Right lobe of liver (tissue), 6 donors: ENCODE measurements at regions not wholly inside any gene's neighbourhood (a gene's known extent, or its start where the extent isn't known, plus 50 kb on each side); places are given as distances from the start of the nearest gene placed in this dataset.

ENCODE experiments used
- ATAC-seq, 4 donors: fragments of 200-7000 bp; cut with Tn5 transposase; one replicate each; pipeline ENCODE4 v1.9.1; 2020; ENCODE audit warnings: mild to moderate bottlenecking in 4 of 4, moderate library complexity in 4 of 4
- DNase-seq, 3 donors: peaks; one replicate each; pipeline ENCODE4 v3.0.0-alpha.2; 2020
- H3K27ac ChIP-seq, 3 donors: fragments of 200-600 bp; one replicate each; pipeline ENCODE4 v1.8.0; 2022
- H3K27me3 ChIP-seq, 2 donors: fragments of 200-600 bp; one replicate each; pipeline ENCODE4 v1.8.0; 2022
- H3K36me3 ChIP-seq, 4 donors: fragments of 200-600 bp; sonication (generic) in 1 of 4; one replicate each; pipeline versions ENCODE4 v1.5.1 to v1.8.0; 2017 to 2022; ENCODE audit warnings: control low read depth in 1 of 4
- H3K4me1 ChIP-seq, 4 donors: fragments of 200-600 bp; sonication (generic) in 1 of 4; one replicate each; pipeline versions ENCODE4 v1.5.1 to v1.8.0; 2017 to 2022; ENCODE audit warnings: control low read depth in 1 of 4
- H3K4me3 ChIP-seq, 3 donors: fragments of 200-600 bp; one replicate each; pipeline ENCODE4 v1.8.0; 2022
- H3K9me3 ChIP-seq, 4 donors: fragments of 200-600 bp; sonication (generic) in 1 of 4; one replicate each; pipeline versions ENCODE4 v1.5.1 to v1.8.0; 2017 to 2022; ENCODE audit warnings: control low read depth in 1 of 4
- CTCF ChIP-seq, 4 donors: fragments of 200-600 bp in 3 of 4; fragments of 450-650 bp in 1 of 4; IDR thresholded peaks; one replicate each; pipeline versions ENCODE4 v1.5.1 to v1.8.0; 2016 to 2022; ENCODE audit warnings: antibody characterized with exemption in 4 of 4, mild to moderate bottlenecking in 2 of 4
- POLR2A ChIP-seq: fragments of 450-650 bp; IDR thresholded peaks from one replicate; pipeline ENCODE4 v1.6.1; 2017; ENCODE audit warnings: antibody characterized with exemption, mild to moderate bottlenecking
- WGBS: methylation state at CpG from one replicate; pipeline ENCODE4 v1.1.6; 2018; ENCODE audit warnings: low coverage, low lambda C conversion rate; ENCODE audit not compliant: insufficient coverage; ENCODE audit errors: missing lambda C conversion rate; 5-methylcytosine and 5-hydroxymethylcytosine counted together
- intact Hi-C, 2 donors: fragments of 100-400 bp; cut with DNase I; formaldehyde crosslinking; loops; one replicate each; pipeline versions ENCODE4 v1.11.2 to v1.14.1; 2022
- donor health status: DM: no; HTN: yes; CAD: no.
- donor health status: DM: no; HTN: no; CAD: no.
- donor health status: DM: no; HTN: no; CAD: no.
- donor health status: DM: no; HTN: yes; CAD: no.
- donor health status: DM: no; HTN: yes; CAD: no.

- H3K36me3 ChIP-seq, result no peaks in the 10 kb centered on the region
- H3K4me3 ChIP-seq, result no peak overlapping the region
- intact Hi-C loops, result no loop called here
- no peak for TF ChIP-seq CTCF (IDR thresholded peaks at IDR 0.05)
- TF ChIP-seq POLR2A, result no peak
- no peaks in the 10 kb centered on the region for H3K4me1 ChIP-seq
- no peaks in the 10 kb centered on the region for H3K9me3 ChIP-seq
- H3K27ac ChIP-seq, result no peak overlapping the region
- H3K27me3 ChIP-seq, result no peaks in the 10 kb centered on the region
- DNase-seq (no peak), ATAC-seq (no peak)
- WGBS, result 85% methylated on average over 1 of the region's 1 CpG
Measured at GRCh38 chr13:58744686-58745085, 1113.1 kb downstream of the PCDH17 start.

GRCh38 chr13:58767566-58767965, 1136.0 kb downstream of the PCDH17 start:
- ATAC-seq (no peak), DNase-seq (no peak)
- Histone ChIP-seq H3K9me3 (no peaks in the 10 kb centered on the region), H3K36me3 (no peaks in the 10 kb centered on the region), H3K4me3 (no peak overlapping the region), H3K27me3 (no peaks in the 10 kb centered on the region), H3K4me1 (no peaks in the 10 kb centered on the region), H3K27ac (no peak overlapping the region)
- whole genome bisulfite sequencing, result 30% methylated on average over 2 of the region's 2 CpGs
- intact Hi-C loops, result no loop called here
- TF ChIP-seq CTCF (IDR thresholded peaks at IDR 0.05) (no peak), POLR2A (no peak)

- Histone ChIP-seq H3K4me3 (no peak overlapping the region), H3K27me3 (no peaks in the 10 kb centered on the region), H3K27ac (no peak overlapping the region), H3K4me1 (no peaks in the 10 kb centered on the region), H3K9me3 (no peaks in the 10 kb centered on the region), H3K36me3 (no peaks in the 10 kb centered on the region)
- ATAC-seq (no peak), DNase-seq (no peak)
- no peak for TF ChIP-seq CTCF (IDR thresholded peaks at IDR 0.05)
- no peak for TF ChIP-seq POLR2A
- intact Hi-C loops, result no loop called here
- WGBS, result no CpG with 5 or more reads among the region's 25 CpGs
Measured at GRCh38 chr13:58773280-58773859, 1141.8 kb downstream of the PCDH17 start.

- Histone ChIP-seq H3K27ac (no peak overlapping the region), H3K4me1 (no peaks in the 10 kb centered on the region), H3K9me3 (no peaks in the 10 kb centered on the region), H3K36me3 (no peaks in the 10 kb centered on the region), H3K4me3 (no peak overlapping the region), H3K27me3 (no peaks in the 10 kb centered on the region)
- WGBS, result 67% methylated on average over 1 of the region's 1 CpG
- no peak for TF ChIP-seq POLR2A
- no peak for TF ChIP-seq CTCF (IDR thresholded peaks at IDR 0.05)
- intact Hi-C loops, result no loop called here
- DNase-seq (no peak), ATAC-seq (no peak)
Measured at GRCh38 chr13:58782736-58783135, 1151.2 kb downstream of the PCDH17 start.

- Histone ChIP-seq H3K27ac (no peak overlapping the region), H3K27me3 (no peaks in the 10 kb centered on the region), H3K4me1 (no peaks in the 10 kb centered on the region), H3K9me3 (no peaks in the 10 kb centered on the region), H3K36me3 (no peaks in the 10 kb centered on the region), H3K4me3 (no peak overlapping the region)
- intact Hi-C loops, result no loop called here
- DNase-seq, result no peak
- WGBS, result 50% methylated on average over 2 of the region's 2 CpGs
- TF ChIP-seq CTCF (IDR thresholded peaks at IDR 0.05) (no peak), POLR2A (no peak)
- no peak for ATAC-seq
Measured at GRCh38 chr13:58792854-58793253, 1161.3 kb downstream of the PCDH17 start.
